Bronchial epithelial cell (primary cell): ENCODE measurements at regions not wholly inside any gene's neighbourhood (a gene's known extent, or its start where the extent isn't known, plus 50 kb on each side); places are given as distances from the start of the nearest gene placed in this dataset.

ENCODE experiments used
- DNase-seq: peaks from one replicate; pipeline ENCODE4 v3.0.0-alpha.2; 2010; ENCODE audit warnings: low read depth
- FAIRE-seq: peaks from 2 replicates; lab custom pipeline; 2011; peaks lifted over from hg19 to GRCh38; lab: Jason Lieb, UNC
- H3K27me3 ChIP-seq: 2 replicates; pipeline ENCODE4 v1.5.1; 2011; ENCODE audit warnings: low read length; ENCODE audit not compliant: control insufficient read depth, insufficient read depth
- H3K36me3 ChIP-seq: 2 replicates; pipeline ENCODE4 v1.5.1; 2011; ENCODE audit warnings: low read length; ENCODE audit not compliant: control insufficient read depth, insufficient read depth
- H3K4me3 ChIP-seq: 2 replicates; pipeline ENCODE4 v1.5.1; 2011; ENCODE audit warnings: mild to moderate bottlenecking, low read depth, low read length, control low read depth
- TF ChIP-seq, protein P1 (sequence below): IDR thresholded peaks from 2 replicates; pipeline ENCODE4 v1.5.1; 2011; ENCODE audit warnings: mild to moderate bottlenecking, moderate library complexity, low read length, control low read depth, inconsistent platforms; ENCODE audit not compliant: insufficient read depth, severe bottlenecking

DNA sequence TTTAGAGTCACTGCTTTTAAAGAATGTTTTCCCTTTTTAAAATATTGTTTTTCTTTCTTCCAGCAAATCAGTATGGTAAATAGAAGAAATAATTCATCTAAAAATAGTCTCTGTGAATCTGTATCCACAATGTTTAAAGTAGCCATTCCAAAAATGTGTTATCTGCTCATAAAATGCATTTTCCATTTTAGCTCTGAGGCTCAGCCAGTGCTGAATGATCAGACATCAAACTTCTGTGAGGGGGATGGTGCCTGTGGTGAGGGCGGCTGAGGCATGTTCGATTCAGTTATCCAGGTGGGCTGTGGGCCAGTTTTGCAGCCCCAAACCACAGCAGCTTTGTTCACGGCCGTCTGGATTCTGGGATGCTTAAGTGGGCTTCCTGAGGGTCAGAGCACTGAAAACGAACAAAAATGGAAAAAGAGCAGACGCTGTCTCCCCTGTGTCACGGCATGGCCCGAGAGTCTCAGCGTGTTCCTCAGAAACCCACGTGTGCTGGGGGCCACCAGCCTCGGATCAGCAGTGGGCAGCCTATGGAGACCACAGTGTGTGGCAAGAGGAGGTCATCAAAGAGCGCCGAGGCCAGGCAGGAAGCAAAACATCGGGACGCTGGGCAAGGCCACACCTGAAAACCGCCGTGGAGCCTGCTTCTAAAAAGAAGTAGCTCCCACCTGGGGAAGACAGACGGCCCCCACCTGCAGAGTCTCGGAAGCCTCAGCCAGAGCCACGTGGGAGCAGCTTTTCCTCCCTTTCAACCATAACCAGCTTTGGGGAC lies 134.9 kb upstream of the THBS2 start:
- H3K4me3 ChIP-seq, result no peak overlapping the region
- no peaks in the 10 kb centered on the region for H3K36me3 ChIP-seq
- TF ChIP-seq, protein P1, sequence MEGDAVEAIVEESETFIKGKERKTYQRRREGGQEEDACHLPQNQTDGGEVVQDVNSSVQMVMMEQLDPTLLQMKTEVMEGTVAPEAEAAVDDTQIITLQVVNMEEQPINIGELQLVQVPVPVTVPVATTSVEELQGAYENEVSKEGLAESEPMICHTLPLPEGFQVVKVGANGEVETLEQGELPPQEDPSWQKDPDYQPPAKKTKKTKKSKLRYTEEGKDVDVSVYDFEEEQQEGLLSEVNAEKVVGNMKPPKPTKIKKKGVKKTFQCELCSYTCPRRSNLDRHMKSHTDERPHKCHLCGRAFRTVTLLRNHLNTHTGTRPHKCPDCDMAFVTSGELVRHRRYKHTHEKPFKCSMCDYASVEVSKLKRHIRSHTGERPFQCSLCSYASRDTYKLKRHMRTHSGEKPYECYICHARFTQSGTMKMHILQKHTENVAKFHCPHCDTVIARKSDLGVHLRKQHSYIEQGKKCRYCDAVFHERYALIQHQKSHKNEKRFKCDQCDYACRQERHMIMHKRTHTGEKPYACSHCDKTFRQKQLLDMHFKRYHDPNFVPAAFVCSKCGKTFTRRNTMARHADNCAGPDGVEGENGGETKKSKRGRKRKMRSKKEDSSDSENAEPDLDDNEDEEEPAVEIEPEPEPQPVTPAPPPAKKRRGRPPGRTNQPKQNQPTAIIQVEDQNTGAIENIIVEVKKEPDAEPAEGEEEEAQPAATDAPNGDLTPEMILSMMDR, result no peak
- H3K27me3 ChIP-seq, result no peaks in the 10 kb centered on the region
- no peak for DNase-seq
- FAIRE-seq, result no peak

DNA sequence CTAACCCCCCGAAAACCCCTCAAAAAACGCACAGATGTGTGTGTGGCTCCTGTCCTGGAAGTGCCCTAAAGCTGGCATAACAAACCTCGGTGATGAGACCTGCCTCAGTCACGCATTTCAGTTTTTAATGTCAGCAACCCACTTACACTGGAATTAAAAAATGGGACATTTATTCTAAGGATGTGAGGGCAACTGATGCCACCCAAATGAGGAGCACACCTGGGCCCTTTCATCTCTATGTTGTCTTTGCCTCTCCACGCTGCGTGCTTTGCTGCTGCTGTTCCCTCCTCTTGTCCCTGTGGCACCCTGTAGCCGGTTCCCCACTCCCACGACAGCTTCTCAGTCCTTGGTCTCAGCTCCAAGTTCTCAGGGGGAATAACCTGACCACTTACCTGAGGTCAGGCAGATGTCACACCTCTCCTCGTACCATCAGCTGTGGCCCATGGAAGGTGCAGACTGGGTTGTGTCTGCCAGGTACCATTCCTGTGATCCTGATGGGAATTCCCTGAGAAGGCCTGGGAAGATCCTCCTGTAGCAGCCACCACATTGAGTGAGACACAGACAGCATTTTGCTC lies 134.2 kb upstream of the THBS2 start:
- Histone ChIP-seq H3K4me3 (no peak overlapping the region), H3K36me3 (no peaks in the 10 kb centered on the region), H3K27me3 (no peaks in the 10 kb centered on the region)
- no peak for FAIRE-seq
- TF ChIP-seq, protein P1, result no peak
- DNase-seq, result no peak

DNA sequence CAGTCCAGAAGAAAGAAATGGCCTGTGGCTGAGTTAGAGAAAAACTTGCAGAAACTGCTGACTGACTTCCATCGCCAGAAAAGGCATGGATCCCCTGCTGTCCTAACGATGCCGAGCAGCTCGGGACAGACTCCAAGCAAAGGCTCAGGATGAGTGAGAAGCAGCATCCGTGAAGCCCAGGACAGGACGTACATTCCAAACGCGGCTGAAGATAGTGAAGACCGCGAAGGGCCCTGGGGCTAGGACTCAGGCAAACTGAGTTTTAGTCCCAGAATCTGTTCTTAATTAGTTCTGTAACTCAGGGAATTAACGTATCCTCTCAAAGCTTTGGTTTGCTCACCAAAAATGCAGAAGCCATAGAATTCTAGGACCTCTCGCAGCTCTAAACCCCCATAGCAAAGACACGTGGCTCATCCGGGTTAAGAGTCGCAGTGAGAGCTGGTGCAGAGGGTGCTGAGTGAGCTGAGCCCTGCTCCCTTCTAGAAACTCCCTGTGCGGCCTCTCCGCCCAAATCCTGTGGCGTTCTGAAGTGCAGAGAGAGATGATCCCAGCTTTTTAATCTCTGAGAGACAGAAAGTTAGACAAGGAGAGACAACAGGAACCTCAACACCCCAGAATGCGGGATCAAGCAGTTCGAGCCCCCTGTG lies 132.9 kb upstream of the THBS2 start:
- FAIRE-seq (no peak), DNase-seq (no peak)
- no peaks in the 10 kb centered on the region for H3K36me3 ChIP-seq
- TF ChIP-seq, protein P1, result no peak
- no peak overlapping the region for H3K4me3 ChIP-seq
- no peaks in the 10 kb centered on the region for H3K27me3 ChIP-seq

DNA sequence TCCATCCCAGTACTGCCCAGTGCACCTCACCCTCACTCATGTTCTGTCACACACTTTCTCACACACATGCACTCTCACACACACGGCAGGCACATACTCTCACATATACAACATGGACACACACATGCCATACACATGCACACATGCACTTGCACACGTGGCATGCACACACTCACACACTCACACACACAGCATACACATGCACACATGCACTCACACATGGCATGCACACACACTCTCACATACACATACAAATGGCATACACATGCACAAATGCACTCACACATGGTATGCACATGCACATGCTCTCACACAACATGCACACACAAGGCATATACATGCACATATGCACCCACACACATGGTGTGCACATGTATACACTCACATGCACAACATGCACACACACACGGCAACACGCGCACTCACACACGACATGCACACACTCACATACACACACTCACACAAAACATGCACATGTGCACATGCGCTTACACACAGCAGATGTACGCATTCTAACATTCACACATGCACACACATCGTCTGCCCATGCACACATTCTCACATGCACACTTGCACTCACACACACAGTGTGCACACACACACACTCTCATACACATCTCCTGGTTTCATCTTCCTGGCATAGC lies 131.7 kb upstream of the THBS2 start:
- TF ChIP-seq, protein P1, result no peak
- H3K4me3 ChIP-seq, result no peak overlapping the region
- H3K36me3 ChIP-seq, result no peaks in the 10 kb centered on the region
- FAIRE-seq, result peak; percentile 98
- no peaks in the 10 kb centered on the region for H3K27me3 ChIP-seq
- no peak for DNase-seq

GRCh38 chr6:169384291-169384690 lies 130.6 kb upstream of the THBS2 start:
- Histone ChIP-seq H3K4me3 (no peak overlapping the region), H3K36me3 (no peaks in the 10 kb centered on the region), H3K27me3 (no peaks in the 10 kb centered on the region)
- FAIRE-seq (no peak), DNase-seq (no peak)
- TF ChIP-seq, protein P1, result no peak
